Activated naive CD8-positive, alpha-beta T cell (primary cell): ENCODE measurements at regions not wholly inside any gene's neighbourhood (a gene's known extent, or its start where the extent isn't known, plus 50 kb on each side); places are given as distances from the start of the nearest gene placed in this dataset.
A peak's percentile ranks its signal among the peaks of the same experiment; 100 is the strongest.

ENCODE experiments used
- H3K27ac Mint-ChIP-seq: one replicate; pipeline ENCODE4 v1.8.0; 2021; ENCODE audit warnings: mixed read lengths
- H3K27me3 Mint-ChIP-seq: one replicate; pipeline ENCODE4 v1.8.0; 2021; ENCODE audit warnings: mixed read lengths
- H3K36me3 Mint-ChIP-seq: one replicate; pipeline ENCODE4 v1.8.0; 2021; ENCODE audit warnings: mixed read lengths
- H3K4me1 Mint-ChIP-seq: one replicate; pipeline ENCODE4 v1.8.0; 2021; ENCODE audit warnings: low read depth, mixed read lengths
- H3K4me3 Mint-ChIP-seq: one replicate; pipeline ENCODE4 v1.8.0; 2021; ENCODE audit warnings: mild to moderate bottlenecking, mixed read lengths
- H3K9me3 Mint-ChIP-seq: one replicate; pipeline ENCODE4 v1.8.0; 2021; ENCODE audit warnings: low read depth, mixed read lengths

DNA sequence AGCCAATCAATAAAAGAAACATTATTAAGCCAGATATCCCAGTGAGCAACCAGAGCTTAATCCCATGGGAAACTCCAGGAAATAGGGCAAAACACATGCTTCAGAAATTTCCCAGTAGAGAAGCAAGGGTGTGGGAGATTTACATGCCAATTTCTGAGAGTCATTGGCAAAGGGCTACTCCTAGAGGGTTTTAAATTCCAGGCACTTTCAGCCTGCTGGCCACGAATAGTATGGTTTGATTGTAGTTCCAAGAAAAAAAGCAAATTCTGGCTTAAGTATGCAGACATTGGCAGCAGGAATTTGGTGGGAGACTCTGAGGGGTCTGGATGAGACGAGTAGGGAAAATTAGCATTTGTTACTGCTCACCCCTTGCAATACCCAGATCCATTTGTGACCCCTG, 402.1 kb upstream of the SUCLG2 start:
- H3K9me3 Mint-ChIP-seq, result no peaks in the 10 kb centered on the region
- H3K27ac Mint-ChIP-seq, result peak overlapping the region; percentile 30
- no peak overlapping the region for H3K4me3 Mint-ChIP-seq
- peaks cover 71% of the 10 kb centered on the region for H3K4me1 Mint-ChIP-seq
- H3K27me3 Mint-ChIP-seq, result no peaks in the 10 kb centered on the region
- H3K36me3 Mint-ChIP-seq, result peaks cover 5% of the 10 kb centered on the region

DNA sequence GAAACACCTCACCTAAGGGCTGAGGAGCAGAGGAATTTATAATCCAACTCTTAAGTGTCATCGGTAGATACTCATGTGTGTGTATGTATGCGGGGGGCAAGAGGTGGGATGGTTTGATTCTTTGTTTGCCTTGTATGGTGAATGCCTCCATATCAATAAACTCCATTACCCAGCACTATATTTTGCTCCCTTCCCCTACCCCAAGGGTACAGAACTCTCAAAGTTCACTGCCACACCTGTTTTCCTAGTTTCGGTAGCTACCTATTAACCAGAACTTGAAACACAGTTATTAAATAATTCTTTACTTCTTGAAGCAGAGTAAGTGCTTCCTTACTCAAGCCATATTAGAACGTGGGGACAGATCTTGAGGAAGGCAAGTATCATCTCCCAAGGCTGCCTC, 400.8 kb upstream of the SUCLG2 start:
- H3K36me3 Mint-ChIP-seq, result peaks cover 1% of the 10 kb centered on the region
- H3K27me3 Mint-ChIP-seq, result no peaks in the 10 kb centered on the region
- no peak overlapping the region for H3K27ac Mint-ChIP-seq

DNA sequence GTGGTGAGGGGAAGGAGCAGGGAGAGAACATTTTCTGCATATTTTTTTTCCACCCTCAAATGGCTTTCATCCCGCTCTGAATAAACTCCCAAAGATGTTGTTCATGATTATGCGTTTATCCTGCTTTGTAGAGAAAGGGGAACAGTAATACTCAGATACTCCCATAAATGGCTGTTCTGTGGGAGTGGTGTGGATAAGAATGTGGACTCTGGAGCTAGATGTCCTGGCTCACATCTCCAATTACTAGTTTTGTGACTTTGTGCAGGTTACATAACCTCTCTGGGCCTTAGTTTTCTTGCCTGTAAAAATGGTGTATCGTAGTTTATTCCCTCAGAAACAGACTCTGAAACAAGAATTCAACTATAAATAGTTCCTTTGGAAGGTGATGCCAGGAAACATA, 395.4 kb upstream of the SUCLG2 start:
- Mint-ChIP-seq H3K4me3 (no peak overlapping the region), H3K9me3 (no peaks in the 10 kb centered on the region), H3K36me3 (peaks cover 4% of the 10 kb centered on the region), H3K27ac (no peak overlapping the region), H3K4me1 (peaks cover 6% of the 10 kb centered on the region), H3K27me3 (no peaks in the 10 kb centered on the region)

More for the DNA sequence above, 400.8 kb upstream of the SUCLG2 start:
- Mint-ChIP-seq H3K9me3 (no peaks in the 10 kb centered on the region), H3K4me1 (peaks cover 57% of the 10 kb centered on the region), H3K4me3 (no peak overlapping the region)

DNA sequence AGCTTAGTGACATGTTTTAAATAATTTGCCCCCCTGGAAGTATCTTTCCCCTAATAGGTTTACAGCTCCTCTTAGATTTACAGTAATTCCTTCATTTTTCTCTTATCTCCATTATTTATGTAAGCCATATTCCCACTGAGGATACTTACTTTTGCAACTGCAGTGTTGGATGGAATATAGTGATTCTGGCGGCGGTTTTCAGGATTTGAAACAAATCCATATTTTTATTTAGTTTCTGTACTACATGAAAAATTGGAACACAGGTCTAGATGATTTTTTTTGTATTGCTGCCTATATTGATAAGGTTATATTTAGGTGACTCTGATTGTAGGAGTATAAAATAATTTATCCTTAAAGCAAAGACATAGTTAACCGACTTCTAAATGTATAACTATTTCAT, 391.6 kb upstream of the SUCLG2 start:
- no peak overlapping the region for H3K27ac Mint-ChIP-seq
- peaks cover 4% of the 10 kb centered on the region for H3K36me3 Mint-ChIP-seq
- H3K4me3 Mint-ChIP-seq, result no peak overlapping the region
- H3K9me3 Mint-ChIP-seq, result no peaks in the 10 kb centered on the region
- no peaks in the 10 kb centered on the region for H3K4me1 Mint-ChIP-seq
- no peaks in the 10 kb centered on the region for H3K27me3 Mint-ChIP-seq

DNA sequence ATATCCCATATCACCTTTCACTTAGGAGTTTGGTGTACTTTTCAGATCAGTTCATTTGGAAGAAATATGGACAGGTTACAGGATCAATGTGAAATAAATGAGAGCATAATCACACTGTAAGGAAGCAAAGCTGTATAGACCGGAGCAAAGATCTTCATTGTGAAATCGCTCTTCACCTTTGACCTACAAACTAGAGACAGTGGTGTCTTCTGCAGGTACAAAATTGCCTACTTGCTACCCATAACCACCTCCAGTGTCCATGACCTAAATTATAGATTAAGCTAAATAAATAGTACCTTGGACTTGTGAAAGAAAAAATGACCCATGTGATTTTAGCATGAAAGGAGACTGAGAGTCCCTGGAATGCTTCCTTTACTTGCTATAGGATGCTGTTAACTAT, 379.5 kb upstream of the SUCLG2 start:
- peaks cover 1% of the 10 kb centered on the region for H3K4me1 Mint-ChIP-seq
- no peaks in the 10 kb centered on the region for H3K9me3 Mint-ChIP-seq
- no peaks in the 10 kb centered on the region for H3K27me3 Mint-ChIP-seq
- no peak overlapping the region for H3K4me3 Mint-ChIP-seq
- peaks cover 3% of the 10 kb centered on the region for H3K36me3 Mint-ChIP-seq
- H3K27ac Mint-ChIP-seq, result no peak overlapping the region

DNA sequence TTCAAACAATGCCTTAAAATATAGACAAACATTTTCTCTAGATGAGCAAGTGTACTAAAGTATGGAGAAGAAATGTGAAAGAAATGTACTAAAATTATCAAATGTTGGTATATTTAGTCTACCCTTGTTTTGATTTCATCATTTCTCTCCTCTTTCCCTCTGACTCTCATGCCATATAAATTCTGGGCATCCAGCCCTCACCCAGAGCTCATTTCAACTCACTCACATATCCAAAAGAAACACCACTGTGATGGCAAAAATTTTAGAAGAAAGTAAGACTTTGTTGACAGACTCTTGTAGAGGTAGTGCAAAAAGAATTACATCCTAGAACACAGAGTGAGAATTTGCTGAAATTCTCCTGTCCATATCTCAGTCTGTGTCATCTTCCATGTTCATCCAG, 377.8 kb upstream of the SUCLG2 start:
- Mint-ChIP-seq H3K27ac (no peak overlapping the region), H3K4me3 (no peak overlapping the region), H3K4me1 (no peaks in the 10 kb centered on the region), H3K36me3 (peaks cover 3% of the 10 kb centered on the region), H3K9me3 (no peaks in the 10 kb centered on the region), H3K27me3 (no peaks in the 10 kb centered on the region)

DNA sequence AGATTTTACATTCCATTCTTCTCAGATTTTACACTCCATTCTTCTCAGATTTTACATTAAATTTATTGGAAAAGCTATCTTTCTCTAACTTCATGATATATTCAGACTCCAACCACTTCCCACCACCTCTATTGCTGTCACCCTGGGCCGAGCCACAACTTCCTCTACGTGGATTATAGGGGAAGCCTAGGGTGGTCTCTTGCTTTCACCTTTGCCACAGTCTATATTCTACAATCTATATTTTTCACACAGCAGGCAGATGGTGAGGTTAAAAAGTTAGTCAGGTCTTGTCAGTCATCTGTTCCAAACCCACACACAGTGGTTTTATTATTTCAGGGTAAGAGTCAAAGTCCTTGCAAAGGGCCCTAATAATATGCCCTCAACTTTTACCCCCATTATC, 370.8 kb upstream of the SUCLG2 start:
- no peaks in the 10 kb centered on the region for H3K9me3 Mint-ChIP-seq
- H3K27ac Mint-ChIP-seq, result no peak overlapping the region
- H3K27me3 Mint-ChIP-seq, result no peaks in the 10 kb centered on the region
- no peak overlapping the region for H3K4me3 Mint-ChIP-seq
- no peaks in the 10 kb centered on the region for H3K36me3 Mint-ChIP-seq
- H3K4me1 Mint-ChIP-seq, result peaks cover 6% of the 10 kb centered on the region

DNA sequence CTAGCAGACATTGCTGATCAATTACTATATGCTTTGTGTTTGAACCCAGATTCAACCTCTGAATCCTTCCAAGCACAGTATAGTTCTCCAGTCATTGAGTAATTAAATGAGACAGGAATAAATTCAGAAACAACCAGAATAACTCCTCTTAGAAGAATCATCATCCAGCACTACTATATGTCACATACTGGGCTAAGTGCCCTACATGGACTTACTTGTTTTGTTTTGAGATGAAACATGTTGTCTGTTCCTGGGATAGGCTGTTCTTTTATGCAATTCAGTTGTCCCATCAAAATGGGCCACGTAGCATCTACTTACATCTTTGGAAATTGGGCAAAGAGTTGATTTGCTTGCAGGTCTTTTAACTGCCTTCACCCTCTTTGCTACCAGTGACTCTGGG, 365.5 kb upstream of the SUCLG2 start:
- Mint-ChIP-seq H3K27ac (no peak overlapping the region), H3K4me1 (peaks cover 7% of the 10 kb centered on the region), H3K4me3 (no peak overlapping the region), H3K36me3 (no peaks in the 10 kb centered on the region), H3K9me3 (no peaks in the 10 kb centered on the region), H3K27me3 (no peaks in the 10 kb centered on the region)

DNA sequence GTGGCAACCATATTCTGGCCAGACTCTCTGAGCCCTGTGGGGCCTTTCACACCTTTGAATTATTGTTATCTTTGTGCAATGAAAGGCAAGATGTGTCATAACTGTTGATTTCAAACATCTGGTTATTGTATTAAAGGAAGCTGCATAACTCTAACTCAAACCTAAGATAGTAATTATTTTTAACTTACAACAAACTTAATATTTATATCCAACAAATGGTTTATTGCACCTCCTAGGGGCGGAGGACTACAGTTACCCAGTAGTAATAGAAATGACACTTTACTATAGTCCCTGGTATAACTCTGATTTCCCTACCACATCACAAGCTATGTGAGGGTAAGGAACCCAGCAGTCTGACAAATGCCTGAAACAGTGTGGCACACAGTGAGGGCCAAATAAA, 363.9 kb upstream of the SUCLG2 start:
- no peak overlapping the region for H3K4me3 Mint-ChIP-seq
- H3K9me3 Mint-ChIP-seq, result no peaks in the 10 kb centered on the region
- no peak overlapping the region for H3K27ac Mint-ChIP-seq
- H3K27me3 Mint-ChIP-seq, result no peaks in the 10 kb centered on the region
- H3K36me3 Mint-ChIP-seq, result no peaks in the 10 kb centered on the region
- peaks cover 6% of the 10 kb centered on the region for H3K4me1 Mint-ChIP-seq

DNA sequence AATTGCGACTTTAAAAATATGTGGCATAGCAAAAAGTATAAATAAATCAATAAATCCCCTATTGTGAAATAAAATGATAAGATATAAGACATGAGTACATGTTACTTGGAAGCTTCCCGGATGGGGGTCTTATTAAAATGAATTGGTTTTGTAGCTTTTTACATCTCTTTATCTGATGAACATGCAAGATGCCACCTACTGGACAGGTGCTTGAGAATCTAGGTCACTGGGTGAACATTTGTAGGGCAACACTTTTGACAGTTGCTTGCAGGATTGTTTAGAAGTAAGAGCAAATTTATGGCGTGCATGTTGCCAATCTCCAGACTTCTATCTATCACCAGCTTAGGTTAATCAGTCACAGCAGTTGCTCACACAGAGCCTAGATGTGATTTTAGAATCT, 362.7 kb upstream of the SUCLG2 start:
- H3K4me1 Mint-ChIP-seq, result peaks cover 6% of the 10 kb centered on the region
- no peaks in the 10 kb centered on the region for H3K36me3 Mint-ChIP-seq
- H3K9me3 Mint-ChIP-seq, result no peaks in the 10 kb centered on the region
- no peak overlapping the region for H3K27ac Mint-ChIP-seq
- no peak overlapping the region for H3K4me3 Mint-ChIP-seq
- H3K27me3 Mint-ChIP-seq, result no peaks in the 10 kb centered on the region

DNA sequence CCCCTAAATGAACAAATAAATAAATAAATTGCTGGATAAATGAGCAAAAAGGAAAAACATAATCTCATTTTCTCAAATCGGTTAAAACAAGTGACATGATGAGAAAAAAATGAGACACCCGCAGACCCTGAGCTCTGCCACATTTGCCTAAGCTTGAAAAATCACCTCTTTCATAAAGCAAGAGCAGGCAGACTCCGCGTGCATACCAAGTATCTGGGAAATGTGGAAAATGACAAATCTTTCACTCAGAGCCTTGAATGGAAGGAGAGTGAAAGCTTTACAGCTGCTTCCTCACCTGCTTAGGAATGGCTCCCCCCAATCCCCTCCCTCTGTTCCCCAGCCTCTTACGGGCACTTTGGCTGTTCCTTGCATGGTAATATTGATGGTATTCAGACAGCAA, 355.5 kb upstream of the SUCLG2 start:
- Mint-ChIP-seq H3K4me3 (no peak overlapping the region), H3K27me3 (no peaks in the 10 kb centered on the region), H3K9me3 (no peaks in the 10 kb centered on the region), H3K27ac (no peak overlapping the region), H3K4me1 (peaks cover 17% of the 10 kb centered on the region), H3K36me3 (no peaks in the 10 kb centered on the region)

DNA sequence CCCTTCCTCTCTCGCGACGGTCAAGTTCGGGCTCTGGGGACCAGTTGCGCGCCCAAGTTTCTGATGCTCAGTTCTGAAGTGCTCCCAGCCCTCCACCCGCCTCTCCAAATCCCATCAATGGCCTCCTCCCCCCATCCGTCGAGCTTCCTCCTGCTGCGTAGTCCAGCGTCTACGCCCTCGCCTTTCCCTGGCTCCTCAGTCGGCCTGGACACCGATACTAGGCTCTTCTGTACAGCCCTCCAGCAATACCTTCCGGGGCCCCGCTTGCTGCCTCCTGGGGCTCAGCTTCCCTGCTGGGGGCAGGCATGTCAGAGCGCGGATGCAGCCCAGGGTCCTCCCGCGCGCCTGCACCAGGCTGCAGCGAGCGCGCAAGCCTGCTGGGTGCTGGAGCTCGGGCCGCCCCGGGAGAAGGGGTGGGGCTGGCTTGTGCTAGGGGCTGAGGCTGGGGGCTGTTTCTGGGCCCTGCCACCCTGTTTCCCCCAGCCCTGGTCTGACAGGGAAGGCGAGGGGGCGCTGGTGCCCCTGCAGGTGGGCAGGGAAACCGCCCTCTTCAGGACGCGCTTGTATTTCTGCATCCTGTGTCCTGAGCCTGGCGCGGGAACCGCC, 353.3 kb upstream of the SUCLG2 start:
- no peaks in the 10 kb centered on the region for H3K9me3 Mint-ChIP-seq
- H3K4me1 Mint-ChIP-seq, result peaks cover 20% of the 10 kb centered on the region
- peak overlapping the region; percentile 92 for H3K4me3 Mint-ChIP-seq
- H3K27ac Mint-ChIP-seq, result no peak overlapping the region
- no peaks in the 10 kb centered on the region for H3K36me3 Mint-ChIP-seq
- H3K27me3 Mint-ChIP-seq, result no peaks in the 10 kb centered on the region

DNA sequence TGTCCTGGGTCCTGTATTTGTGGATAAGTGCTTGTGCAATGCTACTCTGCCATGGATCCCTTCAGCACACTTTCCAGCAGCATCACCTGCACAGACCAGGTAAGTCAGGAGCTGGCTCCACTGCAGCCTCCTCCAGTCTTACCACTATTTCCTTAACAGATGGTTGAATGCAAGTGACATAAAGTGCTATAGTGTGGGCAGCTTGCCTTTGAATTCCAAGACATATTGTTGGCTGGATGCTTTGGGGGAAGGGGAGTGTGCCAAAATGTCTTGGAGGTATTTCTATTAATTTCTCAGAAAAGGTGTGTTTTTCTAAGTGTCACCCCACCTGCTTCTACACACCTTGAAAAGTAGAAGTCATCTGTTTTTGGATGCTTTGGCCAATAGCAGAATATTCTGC, 352.2 kb upstream of the SUCLG2 start:
- Mint-ChIP-seq H3K36me3 (peaks cover under 1% of the 10 kb centered on the region), H3K27ac (no peak overlapping the region), H3K4me1 (peaks cover 20% of the 10 kb centered on the region), H3K9me3 (no peaks in the 10 kb centered on the region), H3K27me3 (peaks cover under 1% of the 10 kb centered on the region), H3K4me3 (peak overlapping the region; percentile 92)

DNA sequence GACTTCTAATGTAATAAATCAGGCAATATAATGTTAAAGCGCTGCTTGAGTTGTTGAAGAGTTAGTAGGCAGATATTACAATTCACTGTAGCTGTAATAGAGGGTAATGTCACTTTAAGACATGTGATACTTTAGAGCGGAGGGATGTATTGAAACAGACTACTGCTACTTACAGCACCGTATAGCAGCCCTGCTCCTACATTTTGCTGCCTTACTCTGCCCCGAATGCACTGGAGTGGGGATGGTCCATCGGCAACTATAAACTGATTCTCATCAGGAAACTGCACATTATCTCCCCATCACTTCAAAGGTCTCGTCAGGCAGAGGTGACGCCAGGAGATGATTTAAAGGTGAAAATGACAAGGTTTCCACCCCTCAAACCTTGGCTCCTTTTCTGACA, 349.7 kb upstream of the SUCLG2 start:
- H3K27ac Mint-ChIP-seq, result no peak overlapping the region
- H3K27me3 Mint-ChIP-seq, result peaks cover 3% of the 10 kb centered on the region
- H3K4me3 Mint-ChIP-seq, result no peak overlapping the region
- H3K4me1 Mint-ChIP-seq, result peaks cover 20% of the 10 kb centered on the region
- H3K36me3 Mint-ChIP-seq, result peaks cover 4% of the 10 kb centered on the region
- H3K9me3 Mint-ChIP-seq, result no peaks in the 10 kb centered on the region

DNA sequence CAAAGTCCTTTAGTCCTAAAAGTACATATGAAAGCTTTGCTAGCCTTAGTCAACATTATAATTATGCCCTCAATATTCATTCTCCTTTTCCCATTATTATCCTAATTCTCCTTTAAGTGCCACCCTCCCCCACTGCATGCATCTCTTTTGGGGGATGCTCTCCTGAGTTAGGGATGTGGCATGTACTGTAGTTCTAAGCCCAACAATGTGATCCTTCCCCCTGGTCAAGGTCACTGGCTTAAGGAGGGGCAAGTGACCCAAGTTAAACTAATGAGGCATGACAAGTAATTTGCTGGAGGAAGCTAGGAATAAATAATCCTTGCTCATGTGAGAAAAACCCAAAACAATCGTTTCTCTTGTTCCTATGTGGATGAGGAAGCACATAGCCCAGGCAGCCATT, 343.9 kb upstream of the SUCLG2 start:
- Mint-ChIP-seq H3K9me3 (no peaks in the 10 kb centered on the region), H3K27ac (no peak overlapping the region), H3K27me3 (peaks cover 6% of the 10 kb centered on the region)

DNA sequence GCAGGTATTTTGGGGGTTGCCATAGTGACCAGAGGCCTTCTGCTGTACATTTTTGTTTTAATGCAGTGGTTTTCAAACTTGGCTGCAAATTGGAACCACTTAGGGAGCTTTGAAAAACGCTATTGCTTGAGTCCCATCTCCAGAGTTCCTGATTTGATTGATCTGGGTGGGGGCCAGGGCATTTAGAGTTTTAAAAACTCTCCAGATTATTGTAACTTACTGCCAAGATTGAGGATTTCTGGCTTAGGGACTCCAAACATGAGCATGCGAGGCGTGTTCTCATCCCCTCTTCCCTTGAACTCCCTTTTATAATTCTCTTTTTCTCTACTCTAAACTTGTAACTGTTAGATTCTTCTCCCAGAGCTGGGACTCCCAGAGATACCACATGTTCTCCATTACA, 340.8 kb upstream of the SUCLG2 start:
- Mint-ChIP-seq H3K4me3 (no peak overlapping the region), H3K9me3 (no peaks in the 10 kb centered on the region), H3K4me1 (peaks cover 3% of the 10 kb centered on the region), H3K36me3 (peaks cover 10% of the 10 kb centered on the region), H3K27me3 (peaks cover 2% of the 10 kb centered on the region), H3K27ac (no peak overlapping the region)

More for the DNA sequence above, 343.9 kb upstream of the SUCLG2 start:
- Mint-ChIP-seq H3K4me3 (no peak overlapping the region), H3K4me1 (no peaks in the 10 kb centered on the region), H3K36me3 (peaks cover 14% of the 10 kb centered on the region)
